Testis (tissue), 2 donors: ENCODE measurements at regions not wholly inside any gene's neighbourhood (a gene's known extent, or its start where the extent isn't known, plus 50 kb on each side); places are given as distances from the start of the nearest gene placed in this dataset.

Experiments
- POLR2A ChIP-seq: fragments of 450-650 bp; IDR thresholded peaks from one replicate; pipeline ENCODE4 v1.6.1; 2017; ENCODE audit warnings: antibody characterized with exemption, mild to moderate bottlenecking, moderate library complexity
- TF ChIP-seq, protein P1 (sequence below), 3 experiments: fragments of 450-650 bp in 2 of 3; fragments of 200-600 bp in 1 of 3; sonication (generic) in 1 of 3; IDR thresholded peaks; one replicate each; pipeline ENCODE4 v1.5.1; 2016 to 2019; ENCODE audit warnings: antibody characterized with exemption in 3 of 3, mild to moderate bottlenecking in 2 of 3, moderate library complexity in 1 of 3

DNA sequence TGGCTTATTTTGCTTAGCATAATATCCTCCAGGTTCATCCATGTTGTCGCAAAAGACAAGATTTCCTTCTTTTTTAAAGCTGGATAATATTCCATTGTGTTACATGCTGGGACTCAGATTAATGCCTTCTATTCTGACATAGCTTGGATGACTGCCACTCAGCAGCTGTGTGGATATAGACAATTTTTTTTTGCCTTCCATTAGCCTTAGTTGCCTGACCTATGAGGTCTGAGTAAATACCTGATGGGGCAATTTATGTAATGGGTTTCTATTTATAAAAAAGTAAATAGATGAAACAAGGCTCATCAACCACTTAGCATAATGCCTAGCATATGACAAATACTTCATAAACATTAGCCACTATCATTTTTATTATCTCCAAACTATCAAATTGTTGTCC, 515.4 kb downstream of the ZNF674 start:
- TF ChIP-seq POLR2A = no peak
- TF ChIP-seq, protein P1, sequence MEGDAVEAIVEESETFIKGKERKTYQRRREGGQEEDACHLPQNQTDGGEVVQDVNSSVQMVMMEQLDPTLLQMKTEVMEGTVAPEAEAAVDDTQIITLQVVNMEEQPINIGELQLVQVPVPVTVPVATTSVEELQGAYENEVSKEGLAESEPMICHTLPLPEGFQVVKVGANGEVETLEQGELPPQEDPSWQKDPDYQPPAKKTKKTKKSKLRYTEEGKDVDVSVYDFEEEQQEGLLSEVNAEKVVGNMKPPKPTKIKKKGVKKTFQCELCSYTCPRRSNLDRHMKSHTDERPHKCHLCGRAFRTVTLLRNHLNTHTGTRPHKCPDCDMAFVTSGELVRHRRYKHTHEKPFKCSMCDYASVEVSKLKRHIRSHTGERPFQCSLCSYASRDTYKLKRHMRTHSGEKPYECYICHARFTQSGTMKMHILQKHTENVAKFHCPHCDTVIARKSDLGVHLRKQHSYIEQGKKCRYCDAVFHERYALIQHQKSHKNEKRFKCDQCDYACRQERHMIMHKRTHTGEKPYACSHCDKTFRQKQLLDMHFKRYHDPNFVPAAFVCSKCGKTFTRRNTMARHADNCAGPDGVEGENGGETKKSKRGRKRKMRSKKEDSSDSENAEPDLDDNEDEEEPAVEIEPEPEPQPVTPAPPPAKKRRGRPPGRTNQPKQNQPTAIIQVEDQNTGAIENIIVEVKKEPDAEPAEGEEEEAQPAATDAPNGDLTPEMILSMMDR (IDR thresholded peaks at IDR 0.05) = no peak
